Testis (tissue), 2 donors: ENCODE measurements at regions not wholly inside any gene's neighbourhood (a gene's known extent, or its start where the extent isn't known, plus 50 kb on each side); places are given as distances from the start of the nearest gene placed in this dataset.

Experiments used
- DNase-seq: peaks from one replicate; pipeline ENCODE4 v3.0.0-alpha.2; 2019
- H3K27ac ChIP-seq, 2 donors: fragments of 200-600 bp; sonication (generic); one replicate each; pipeline ENCODE4 v1.5.1; 2019
- H3K27me3 ChIP-seq: fragments of 200-600 bp; sonication (generic); one replicate; pipeline ENCODE4 v1.5.1; 2019
- H3K36me3 ChIP-seq: fragments of 200-600 bp; sonication (generic); one replicate; pipeline ENCODE4 v1.5.1; 2017; ENCODE audit warnings: low read depth; ENCODE audit errors: missing control alignments
- H3K4me1 ChIP-seq: fragments of 200-600 bp; sonication (generic); one replicate; pipeline ENCODE4 v1.5.1; 2019
- H3K4me3 ChIP-seq, 2 donors: fragments of 200-600 bp; sonication (generic); one replicate each; pipeline ENCODE4 v1.5.1; 2017 to 2019
- H3K9me3 ChIP-seq: fragments of 200-600 bp; sonication (generic); one replicate; pipeline ENCODE4 v1.5.1; 2017
- POLR2A ChIP-seq: fragments of 450-650 bp; IDR thresholded peaks from one replicate; pipeline ENCODE4 v1.6.1; 2017; ENCODE audit warnings: antibody characterized with exemption, mild to moderate bottlenecking, moderate library complexity
- WGBS, 2 donors: methylation state at CpG; one replicate each; pipeline ENCODE4 v1.1.5; 2018; 5-methylcytosine and 5-hydroxymethylcytosine counted together
- intact Hi-C: fragments of 100-400 bp; cut with DNase I; formaldehyde crosslinking; loops from one replicate; pipeline ENCODE4 v1.15.1; 2023; ENCODE audit warnings: low total_unique reads
- TF ChIP-seq, protein P1 (sequence below), 3 experiments: fragments of 450-650 bp in 2 of 3; fragments of 200-600 bp in 1 of 3; sonication (generic) in 1 of 3; IDR thresholded peaks; one replicate each; pipeline ENCODE4 v1.5.1; 2016 to 2019; ENCODE audit warnings: antibody characterized with exemption in 3 of 3, mild to moderate bottlenecking in 2 of 3, moderate library complexity in 1 of 3

DNA sequence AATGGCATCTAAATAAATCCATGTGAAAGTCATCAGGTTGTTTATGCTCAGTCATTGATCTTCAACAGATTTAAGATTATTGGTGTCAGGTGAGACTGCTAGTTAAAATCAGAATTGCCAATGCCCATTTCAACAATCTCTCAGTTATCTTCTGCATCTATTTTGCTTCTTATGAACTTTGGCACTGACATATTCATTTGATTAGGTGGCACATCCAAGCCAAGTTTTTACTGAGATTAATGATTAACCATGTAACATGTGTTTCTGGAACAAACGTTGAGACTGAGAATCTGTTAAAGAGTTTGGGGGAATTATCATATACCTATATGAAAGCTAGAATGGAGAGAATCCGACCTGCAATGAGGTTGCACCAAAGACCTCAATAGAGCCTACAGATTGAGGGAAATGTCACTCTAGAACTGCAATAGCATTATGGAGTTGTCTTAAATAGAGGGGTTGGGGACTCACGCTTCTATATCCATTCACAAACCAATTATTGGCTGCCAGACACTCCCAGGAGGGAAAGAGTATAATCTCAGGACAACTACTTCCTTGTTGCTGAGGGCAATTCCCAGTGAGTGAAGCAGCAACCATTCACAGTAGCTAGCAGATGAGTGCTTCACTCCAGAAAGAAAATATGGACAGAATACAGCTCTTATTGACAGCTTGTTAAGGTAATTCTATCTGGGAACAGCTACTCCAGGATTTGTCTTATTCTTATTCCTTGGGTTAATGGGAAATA, 891.3 kb downstream of the SQOR start:
- intact Hi-C loops: no loop called here
- DNase-seq: no peak
- H3K4me1 ChIP-seq: no peaks in the 10 kb centered on the region
- 69 to 78% methylated on average over 3 of the region's 3 CpGs for WGBS, 2 donors
- TF ChIP-seq POLR2A: no peak
- TF ChIP-seq, protein P1, sequence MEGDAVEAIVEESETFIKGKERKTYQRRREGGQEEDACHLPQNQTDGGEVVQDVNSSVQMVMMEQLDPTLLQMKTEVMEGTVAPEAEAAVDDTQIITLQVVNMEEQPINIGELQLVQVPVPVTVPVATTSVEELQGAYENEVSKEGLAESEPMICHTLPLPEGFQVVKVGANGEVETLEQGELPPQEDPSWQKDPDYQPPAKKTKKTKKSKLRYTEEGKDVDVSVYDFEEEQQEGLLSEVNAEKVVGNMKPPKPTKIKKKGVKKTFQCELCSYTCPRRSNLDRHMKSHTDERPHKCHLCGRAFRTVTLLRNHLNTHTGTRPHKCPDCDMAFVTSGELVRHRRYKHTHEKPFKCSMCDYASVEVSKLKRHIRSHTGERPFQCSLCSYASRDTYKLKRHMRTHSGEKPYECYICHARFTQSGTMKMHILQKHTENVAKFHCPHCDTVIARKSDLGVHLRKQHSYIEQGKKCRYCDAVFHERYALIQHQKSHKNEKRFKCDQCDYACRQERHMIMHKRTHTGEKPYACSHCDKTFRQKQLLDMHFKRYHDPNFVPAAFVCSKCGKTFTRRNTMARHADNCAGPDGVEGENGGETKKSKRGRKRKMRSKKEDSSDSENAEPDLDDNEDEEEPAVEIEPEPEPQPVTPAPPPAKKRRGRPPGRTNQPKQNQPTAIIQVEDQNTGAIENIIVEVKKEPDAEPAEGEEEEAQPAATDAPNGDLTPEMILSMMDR (IDR thresholded peaks at IDR 0.05): no peak
- H3K36me3 ChIP-seq: no peaks in the 10 kb centered on the region
- H3K27ac ChIP-seq: no peak overlapping the region
- H3K4me3 ChIP-seq: no peak overlapping the region
- no peaks in the 10 kb centered on the region for H3K27me3 ChIP-seq
- no peaks in the 10 kb centered on the region for H3K9me3 ChIP-seq

GRCh38 chr15:46526726-46527110, 891.9 kb downstream of the SQOR start:
- no peak overlapping the region for H3K4me3 ChIP-seq
- 62 to 78% methylated on average over 1 of the region's 1 CpG for WGBS, 2 donors
- no peaks in the 10 kb centered on the region for H3K4me1 ChIP-seq
- no peaks in the 10 kb centered on the region for H3K9me3 ChIP-seq
- no peaks in the 10 kb centered on the region for H3K27me3 ChIP-seq
- TF ChIP-seq, protein P1 (IDR thresholded peaks at IDR 0.05): no peak
- no peak for TF ChIP-seq POLR2A
- no peaks in the 10 kb centered on the region for H3K36me3 ChIP-seq
- no peak overlapping the region for H3K27ac ChIP-seq
- DNase-seq: no peak
- intact Hi-C loops: no loop called here

- no peaks in the 10 kb centered on the region for H3K36me3 ChIP-seq
- DNase-seq: no peak
- H3K4me1 ChIP-seq: no peaks in the 10 kb centered on the region
- H3K27me3 ChIP-seq: no peaks in the 10 kb centered on the region
- intact Hi-C loops: no loop called here
- 86 to 97% methylated on average over 1 of the region's 1 CpG for WGBS, 2 donors
- H3K4me3 ChIP-seq: no peak overlapping the region
- H3K9me3 ChIP-seq: no peaks in the 10 kb centered on the region
- TF ChIP-seq POLR2A: no peak
- TF ChIP-seq, protein P1 (IDR thresholded peaks at IDR 0.05): no peak
- no peak overlapping the region for H3K27ac ChIP-seq
These were observed 908.8 kb downstream of the SQOR start for GRCh38 chr15:46543626-46544025.

DNA sequence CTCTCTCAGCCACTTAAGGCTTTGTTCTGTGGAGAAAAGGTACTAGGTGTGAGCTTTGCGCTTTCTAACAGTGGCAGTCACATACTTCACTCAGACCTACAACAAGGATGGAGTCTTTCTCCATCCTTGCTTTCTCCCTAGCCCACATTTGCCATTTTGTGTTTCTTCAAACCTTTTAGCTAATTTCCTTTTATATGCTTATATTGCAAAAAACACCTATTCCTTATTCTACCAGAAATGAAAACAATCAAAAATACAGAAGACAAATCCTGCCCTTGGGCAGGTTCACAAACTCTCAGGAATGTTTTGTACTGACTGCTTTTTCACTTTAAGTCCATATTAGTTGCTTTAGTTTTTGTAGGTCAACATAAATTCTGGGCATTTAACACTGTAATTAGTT, 914.2 kb downstream of the SQOR start:
- intact Hi-C loops: no loop called here
- Histone ChIP-seq H3K27ac (no peak overlapping the region), H3K36me3 (no peaks in the 10 kb centered on the region), H3K4me1 (no peaks in the 10 kb centered on the region), H3K4me3 (no peak overlapping the region), H3K9me3 (no peaks in the 10 kb centered on the region), H3K27me3 (no peaks in the 10 kb centered on the region)
- 93 to 95% methylated on average over 1 of the region's 1 CpG for WGBS, 2 donors
- DNase-seq: no peak
- no peak for TF ChIP-seq POLR2A
- TF ChIP-seq, protein P1 (IDR thresholded peaks at IDR 0.05): no peak

GRCh38 chr15:46552316-46552715, 917.5 kb downstream of the SQOR start:
- 77 to 95% methylated on average over 2 of the region's 2 CpGs for WGBS, 2 donors
- intact Hi-C loops: no loop called here
- no peak overlapping the region for H3K4me3 ChIP-seq
- no peak for DNase-seq
- H3K9me3 ChIP-seq: no peaks in the 10 kb centered on the region
- no peak overlapping the region for H3K27ac ChIP-seq
- H3K36me3 ChIP-seq: no peaks in the 10 kb centered on the region
- no peaks in the 10 kb centered on the region for H3K27me3 ChIP-seq
- no peaks in the 10 kb centered on the region for H3K4me1 ChIP-seq
- TF ChIP-seq, protein P1 (IDR thresholded peaks at IDR 0.05): no peak
- no peak for TF ChIP-seq POLR2A
